ENCODE measurements at regions not wholly inside any gene's neighbourhood (a gene's known extent, or its start where the extent isn't known, plus 50 kb on each side); places are given as distances from the start of the nearest gene placed in this dataset.

DNA sequence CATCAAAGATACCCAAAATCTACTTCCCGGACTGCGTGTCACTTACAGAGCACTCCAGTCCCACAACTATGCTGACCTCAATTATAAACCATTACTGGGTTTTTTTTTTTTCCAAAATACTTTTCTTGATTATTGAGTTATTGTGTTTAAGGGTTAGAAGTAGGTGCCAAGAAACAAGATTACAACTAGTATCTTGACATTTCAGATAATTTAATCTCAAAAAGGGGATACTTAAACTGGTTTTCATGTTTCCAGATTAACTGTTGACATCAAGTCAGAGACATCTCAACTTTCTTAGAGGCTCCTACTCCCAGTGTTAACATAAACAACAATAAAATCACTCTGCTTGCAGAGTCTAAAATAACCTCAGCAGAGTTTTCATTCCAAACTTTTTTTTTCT is 131.2 kb upstream of the ARID2 start:
- Histone ChIP-seq H3K36me3 (ENCODE audit: insufficient read depth, low read length) (no peaks in the 10 kb centered on the region), H3K27ac (ENCODE audit: low read depth, low read length, poor library complexity, severe bottlenecking) (no peak overlapping the region), H3K27me3 (ENCODE audit: insufficient read depth, low read length) (no peaks in the 10 kb centered on the region), H3K4me1 (ENCODE audit: insufficient read depth, low read length, severe bottlenecking) (no peaks in the 10 kb centered on the region), H3K9ac (ENCODE audit: low read length) (no peak overlapping the region), H3F3A (ENCODE audit: insufficient read depth, low read length) (no peaks in the 10 kb centered on the region), H3K9me2 (ENCODE audit: low read depth, low read length) (no peaks in the 10 kb centered on the region), H3K4me2 (ENCODE audit: low read length) (no peak overlapping the region), H3K4me3 (ENCODE audit: low read depth, low read length, poor library complexity, severe bottlenecking) (no peak overlapping the region), H2AFZ (ENCODE audit: low read length) (no peak overlapping the region), H3K9me3 (ENCODE audit: low read length) (no peaks in the 10 kb centered on the region), H3K79me2 (ENCODE audit: insufficient read depth, low read length) (no peaks in the 10 kb centered on the region), H4K20me1 (ENCODE audit: insufficient read depth, low read length) (no peaks in the 10 kb centered on the region)
- TF ChIP-seq CTCF (IDR thresholded peaks at IDR 0.05; ENCODE audit: low read length) (no peak), EZH2 (IDR thresholded peaks at IDR 0.05; ENCODE audit: borderline replicate concordance, low read length) (no peak)

DNA sequence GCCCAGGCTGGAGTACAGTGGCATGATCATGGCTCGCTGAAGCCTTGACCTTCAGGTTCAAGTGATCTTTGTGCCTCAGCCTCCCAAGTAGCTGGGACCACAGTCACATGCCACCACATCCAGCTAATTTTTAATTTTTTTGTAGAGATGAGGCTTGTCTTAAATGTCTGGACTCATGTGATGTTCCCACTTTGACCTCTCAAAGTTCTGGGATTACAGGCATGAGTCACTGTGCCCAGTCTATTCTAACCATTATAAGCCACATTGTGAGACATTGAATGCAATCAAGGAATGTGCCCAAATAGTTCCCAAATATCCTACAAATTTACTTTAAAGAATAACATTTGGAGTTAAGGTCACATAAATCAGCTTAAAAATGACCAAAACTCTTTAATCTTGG is 130.7 kb upstream of the ARID2 start:
- Histone ChIP-seq H3K36me3 (ENCODE audit: insufficient read depth, low read length) (no peaks in the 10 kb centered on the region), H3K27ac (ENCODE audit: low read depth, low read length, poor library complexity, severe bottlenecking) (no peak overlapping the region), H3K27me3 (ENCODE audit: insufficient read depth, low read length) (no peaks in the 10 kb centered on the region), H2AFZ (ENCODE audit: low read length) (no peak overlapping the region), H4K20me1 (ENCODE audit: insufficient read depth, low read length) (no peaks in the 10 kb centered on the region), H3K4me1 (ENCODE audit: insufficient read depth, low read length, severe bottlenecking) (no peaks in the 10 kb centered on the region), H3K4me2 (ENCODE audit: low read length) (no peak overlapping the region), H3K9me2 (ENCODE audit: low read depth, low read length) (no peaks in the 10 kb centered on the region), H3F3A (ENCODE audit: insufficient read depth, low read length) (no peaks in the 10 kb centered on the region), H3K9me3 (ENCODE audit: low read length) (no peaks in the 10 kb centered on the region), H3K9ac (ENCODE audit: low read length) (no peak overlapping the region), H3K4me3 (ENCODE audit: low read depth, low read length, poor library complexity, severe bottlenecking) (no peak overlapping the region), H3K79me2 (ENCODE audit: insufficient read depth, low read length) (no peaks in the 10 kb centered on the region)
- TF ChIP-seq CTCF (IDR thresholded peaks at IDR 0.05; ENCODE audit: low read length): no peak
- no peak for TF ChIP-seq EZH2 (IDR thresholded peaks at IDR 0.05; ENCODE audit: borderline replicate concordance, low read length)

DNA sequence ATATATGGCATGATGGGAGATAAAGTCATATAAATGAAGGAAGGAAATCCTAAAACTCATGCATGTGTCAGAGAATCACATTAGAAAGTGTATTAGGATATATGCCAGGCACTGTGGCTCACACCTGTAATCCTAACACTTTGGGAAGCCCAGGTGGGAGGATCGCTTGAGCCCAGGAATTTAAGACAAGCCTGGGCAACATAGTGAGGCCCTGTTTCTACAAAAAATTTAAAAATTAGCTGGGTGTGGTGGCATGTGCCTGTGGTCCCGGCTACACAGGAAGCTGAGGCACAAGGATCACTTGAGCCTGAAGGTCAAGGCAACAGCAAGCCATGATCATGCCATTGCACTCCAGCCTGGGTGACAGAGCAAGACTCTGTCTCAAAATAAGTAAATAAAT is 130.3 kb upstream of the ARID2 start:
- no peaks in the 10 kb centered on the region for H3F3A ChIP-seq (ENCODE audit: insufficient read depth, low read length)
- TF ChIP-seq EZH2 (IDR thresholded peaks at IDR 0.05; ENCODE audit: borderline replicate concordance, low read length) (no peak), CTCF (IDR thresholded peaks at IDR 0.05; ENCODE audit: low read length) (no peak)
- H4K20me1 ChIP-seq (ENCODE audit: insufficient read depth, low read length): no peaks in the 10 kb centered on the region
- H3K4me1 ChIP-seq (ENCODE audit: insufficient read depth, low read length, severe bottlenecking): no peaks in the 10 kb centered on the region
- no peaks in the 10 kb centered on the region for H3K9me2 ChIP-seq (ENCODE audit: low read depth, low read length)
- H3K27ac ChIP-seq (ENCODE audit: low read depth, low read length, poor library complexity, severe bottlenecking): no peak overlapping the region
- H3K4me3 ChIP-seq (ENCODE audit: low read depth, low read length, poor library complexity, severe bottlenecking): no peak overlapping the region
- no peaks in the 10 kb centered on the region for H3K36me3 ChIP-seq (ENCODE audit: insufficient read depth, low read length)
- no peaks in the 10 kb centered on the region for H3K9me3 ChIP-seq (ENCODE audit: low read length)
- no peak overlapping the region for H3K4me2 ChIP-seq (ENCODE audit: low read length)
- H3K9ac ChIP-seq (ENCODE audit: low read length): no peak overlapping the region
- H3K27me3 ChIP-seq (ENCODE audit: insufficient read depth, low read length): no peaks in the 10 kb centered on the region
- H2AFZ ChIP-seq (ENCODE audit: low read length): no peak overlapping the region
- no peaks in the 10 kb centered on the region for H3K79me2 ChIP-seq (ENCODE audit: insufficient read depth, low read length)
